NCI-H446 (cell line): ENCODE measurements at regions not wholly inside any gene's neighbourhood (a gene's known extent, or its start where the extent isn't known, plus 50 kb on each side); places are given as distances from the start of the nearest gene placed in this dataset.
"Not testable (repeated sequence)": the region's sequence is repeated elsewhere in the genome, so short reads cannot be mapped to it uniquely, and the experiment has no call there.

Source experiments
- DNase-seq, 2 experiments: peaks; one replicate each; lab custom pipeline; 2025; lab: John Stamatoyannopoulos, UW

DNA sequence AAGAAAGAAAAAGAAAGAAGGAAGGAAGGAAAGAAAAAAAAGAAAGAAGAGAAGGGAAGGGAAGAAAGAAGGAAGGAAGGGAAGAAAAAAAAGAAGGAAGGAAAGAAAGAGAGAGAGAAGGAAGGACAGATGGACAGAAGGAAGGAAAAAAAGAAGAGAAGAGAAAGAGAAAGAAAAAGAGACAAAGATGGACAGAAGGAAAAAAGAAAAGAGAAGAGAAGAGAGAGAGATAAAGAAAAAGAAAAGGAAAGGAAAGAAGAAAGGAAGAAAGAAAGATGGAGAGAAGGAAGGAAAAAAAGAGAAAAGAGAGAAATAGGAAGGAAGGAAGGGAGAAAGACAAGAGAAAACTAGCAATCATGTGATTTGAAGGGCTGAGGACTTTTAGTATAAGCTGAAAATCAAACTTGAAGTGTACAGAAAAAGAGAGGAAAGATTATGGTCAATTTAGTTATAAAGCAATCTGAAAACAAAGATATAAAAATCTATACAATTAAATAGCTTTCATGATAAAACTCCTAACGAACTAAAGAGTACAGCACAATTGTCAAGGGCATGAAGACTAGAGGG, 115.3 kb downstream of the LTN1 start:
- DNase-seq: no peak

DNA sequence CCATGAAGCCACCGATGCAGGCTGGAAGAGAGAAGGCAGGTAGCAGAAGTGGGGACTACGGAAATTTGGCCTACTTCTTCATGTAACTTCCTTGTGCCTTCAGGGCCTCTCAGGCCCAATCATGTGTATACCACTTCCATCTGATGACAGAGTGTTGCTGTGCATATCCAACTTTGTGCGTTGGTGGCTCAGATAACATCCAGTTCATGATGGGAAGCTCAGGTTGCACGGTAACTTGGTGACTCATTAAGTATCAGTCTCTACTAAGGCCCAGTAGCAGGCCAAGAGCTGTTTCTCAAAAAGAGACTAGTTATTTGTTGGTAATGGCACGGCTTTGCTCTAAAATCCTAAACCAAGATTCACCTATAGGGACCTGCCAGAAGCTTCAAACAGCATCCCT, 117.6 kb downstream of the LTN1 start:
- DNase-seq: no peak

DNA sequence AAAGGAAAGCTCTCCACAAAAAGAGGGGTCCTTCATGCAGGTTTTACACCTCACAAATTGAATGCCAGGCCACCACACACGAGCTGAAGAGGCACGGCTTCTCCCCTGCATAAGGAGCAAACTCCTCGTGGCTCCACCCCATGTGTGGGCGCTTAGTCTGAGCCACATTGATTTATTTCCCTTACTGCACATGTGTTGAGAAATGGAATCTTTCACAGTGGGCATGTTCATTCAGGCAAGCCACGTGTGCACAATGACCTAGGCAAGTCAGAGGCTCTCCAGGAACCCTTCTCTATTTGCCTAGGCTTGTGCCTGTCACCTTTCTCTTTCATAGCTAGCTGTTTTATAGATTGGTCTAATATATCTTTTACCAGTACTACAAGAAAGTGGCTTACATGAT, 120.5 kb downstream of the LTN1 start:
- no peak for DNase-seq

DNA sequence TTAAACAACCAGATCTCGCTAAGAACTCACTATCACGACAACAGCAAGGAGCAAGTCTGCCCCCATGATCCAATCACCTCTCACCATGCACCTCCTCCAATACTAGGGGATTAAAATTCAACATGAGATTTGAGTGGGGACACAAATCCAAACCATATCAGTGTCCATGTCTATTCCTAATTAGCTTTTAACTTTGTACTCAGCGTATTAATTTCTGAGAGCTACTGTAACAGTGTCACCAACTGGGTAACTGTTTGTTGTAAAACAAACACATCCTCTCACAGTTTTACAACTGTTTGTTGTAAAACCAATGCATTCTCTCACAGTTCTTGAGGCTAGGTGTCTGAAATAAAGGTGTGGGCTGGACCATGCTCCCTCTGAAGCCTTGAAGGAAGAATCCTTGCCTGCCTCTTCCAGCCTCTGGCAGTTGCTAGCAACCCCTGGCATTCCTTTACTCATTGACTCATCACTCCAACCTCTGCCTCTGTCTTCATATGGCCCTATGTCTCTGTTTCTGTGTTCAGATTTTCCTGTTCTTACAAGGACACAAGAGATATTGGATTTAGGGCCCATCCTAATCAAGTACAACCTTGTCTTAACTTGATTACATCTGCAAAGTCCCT, 121.2 kb downstream of the LTN1 start:
- no peak for DNase-seq

DNA sequence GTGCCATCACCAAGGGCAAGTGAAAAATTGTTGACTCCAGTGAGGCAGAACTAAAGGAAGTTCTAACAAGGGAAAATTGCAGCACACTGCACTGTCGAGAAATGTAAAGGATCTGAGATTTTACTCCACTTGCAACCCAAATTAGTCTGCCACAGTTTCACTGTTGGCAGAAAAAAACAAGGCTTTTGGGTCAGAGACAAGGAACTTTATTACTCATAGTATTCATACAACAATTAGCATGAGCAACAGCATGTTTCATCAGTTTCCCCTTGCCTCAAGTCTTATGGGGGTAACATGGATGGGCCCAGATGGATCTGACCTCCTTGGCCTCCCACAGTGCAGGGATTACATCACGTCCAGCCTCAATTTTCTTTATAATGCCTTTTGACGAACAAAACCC, 125.3 kb downstream of the LTN1 start:
- DNase-seq: no peak

DNA sequence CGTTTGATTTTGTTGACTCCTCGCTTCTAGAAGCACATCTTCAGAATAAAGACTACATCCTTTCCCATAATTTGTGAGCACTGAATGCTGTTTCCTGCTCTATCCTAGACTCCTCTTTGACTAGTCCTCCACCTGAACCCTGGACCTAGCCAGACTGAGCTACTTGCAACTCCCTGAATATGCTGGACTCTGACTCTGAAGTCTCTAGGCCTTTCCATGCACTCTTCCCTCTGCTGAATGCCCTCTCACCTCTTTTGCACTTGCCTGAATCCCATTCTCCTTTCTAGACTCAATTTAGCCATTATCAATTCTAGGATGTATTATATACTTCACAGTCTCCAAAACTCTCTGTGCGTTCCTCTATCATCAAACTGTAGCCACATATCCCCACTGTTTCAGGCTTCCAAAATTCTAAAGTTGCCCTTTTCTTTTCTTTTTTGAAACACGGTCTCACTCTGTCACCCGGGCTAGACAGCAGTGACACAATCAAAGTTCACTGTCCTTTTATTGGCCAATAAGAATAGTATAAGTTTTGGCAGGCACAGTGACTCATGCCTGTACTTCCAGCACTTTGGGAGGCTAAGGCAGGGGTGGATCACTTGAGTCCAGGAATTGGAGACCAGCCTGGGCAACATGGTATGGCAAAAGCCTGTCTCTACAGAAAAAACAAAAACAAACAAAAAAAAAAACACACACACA, 127.0 kb downstream of the LTN1 start:
- no peak for DNase-seq

DNA sequence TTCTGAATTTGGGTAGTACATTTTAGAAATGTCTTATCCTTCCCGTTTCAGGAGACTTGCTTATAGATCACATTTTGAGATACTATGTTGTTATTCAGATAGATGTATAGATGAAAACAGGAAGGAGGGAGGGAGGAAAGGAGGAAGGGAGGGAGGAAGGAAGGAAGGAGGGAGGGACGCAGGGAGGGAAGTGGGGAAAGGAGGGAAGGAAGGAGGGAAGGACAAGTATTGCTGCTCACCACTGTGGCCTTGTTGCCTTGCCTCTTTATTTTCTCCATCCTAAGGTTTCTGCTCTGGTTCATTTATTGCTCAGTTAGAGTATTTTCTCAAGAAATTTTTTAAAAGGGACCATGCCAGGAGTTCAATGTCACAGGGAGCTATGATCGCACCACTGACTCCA, 134.3 kb downstream of the LTN1 start:
- DNase-seq: no peak

DNA sequence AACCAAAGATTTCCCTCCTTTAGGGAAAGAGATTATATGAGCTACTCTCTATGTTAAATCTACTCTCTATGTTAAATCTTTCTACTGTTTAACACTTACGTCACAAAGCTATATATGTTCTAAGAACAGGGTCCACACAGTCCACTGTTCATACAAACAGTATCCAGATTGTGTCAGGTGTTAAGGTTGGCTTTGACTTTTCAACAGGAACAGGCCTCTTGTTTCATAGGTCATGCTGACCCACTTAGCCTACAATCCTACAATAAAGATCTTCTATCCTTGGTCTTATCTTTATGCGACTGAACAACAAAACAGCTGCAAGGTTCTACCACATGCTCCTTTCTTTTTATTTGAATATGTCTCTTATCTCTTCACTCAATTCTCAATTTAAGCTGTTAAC, 134.9 kb downstream of the LTN1 start:
- no peak for DNase-seq

DNA sequence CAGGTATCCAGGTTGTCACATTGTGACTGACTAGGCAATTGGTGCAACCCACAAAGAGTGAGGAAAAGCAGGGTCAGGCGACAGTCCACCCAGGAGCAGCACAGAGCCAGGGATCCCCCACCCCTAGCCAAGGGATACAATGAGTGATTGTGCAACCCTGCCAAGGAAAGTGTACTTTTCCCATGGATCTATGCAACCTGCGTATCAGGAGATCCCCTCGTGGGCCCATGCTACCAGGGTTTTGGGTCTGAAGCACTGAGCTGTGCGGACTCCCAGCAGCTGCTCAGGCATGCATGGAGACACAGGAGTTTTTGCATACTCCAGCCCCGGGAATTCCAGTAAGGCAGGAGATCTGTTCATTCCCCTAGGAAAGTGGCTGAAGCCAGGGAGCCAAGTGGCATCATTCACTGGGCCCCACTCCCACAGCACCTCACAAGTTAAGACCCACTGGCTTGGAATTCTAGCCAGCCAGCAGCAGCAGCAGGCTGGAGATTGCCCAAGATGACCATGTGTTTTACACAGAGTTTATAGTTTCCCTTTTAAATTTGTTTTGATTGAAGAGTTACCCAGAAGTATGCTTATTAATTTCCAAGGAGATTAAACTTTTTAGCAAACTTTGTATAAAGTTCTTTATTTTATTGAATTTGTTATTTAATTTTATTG, 136.0 kb downstream of the LTN1 start:
- DNase-seq: no peak

DNA sequence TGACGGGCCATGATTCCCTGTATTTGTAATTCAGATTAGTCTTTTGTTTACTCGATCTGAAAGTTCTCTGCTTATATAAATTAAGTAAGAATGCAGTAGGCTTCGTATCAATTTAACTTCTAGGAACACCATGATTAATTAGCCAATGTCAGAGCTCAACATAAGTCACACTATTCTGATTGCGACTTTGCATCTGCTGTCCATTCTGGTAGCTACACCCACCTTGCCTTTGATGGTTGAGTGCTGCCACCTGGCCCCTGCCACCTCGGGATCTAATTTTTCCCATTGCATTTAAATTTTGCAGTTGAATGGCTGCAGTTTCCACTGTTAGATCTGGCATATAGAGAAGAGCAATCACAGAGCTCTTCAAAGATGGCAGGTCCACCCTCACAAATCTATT, 140.0 kb downstream of the LTN1 start:
- DNase-seq: no peak

DNA sequence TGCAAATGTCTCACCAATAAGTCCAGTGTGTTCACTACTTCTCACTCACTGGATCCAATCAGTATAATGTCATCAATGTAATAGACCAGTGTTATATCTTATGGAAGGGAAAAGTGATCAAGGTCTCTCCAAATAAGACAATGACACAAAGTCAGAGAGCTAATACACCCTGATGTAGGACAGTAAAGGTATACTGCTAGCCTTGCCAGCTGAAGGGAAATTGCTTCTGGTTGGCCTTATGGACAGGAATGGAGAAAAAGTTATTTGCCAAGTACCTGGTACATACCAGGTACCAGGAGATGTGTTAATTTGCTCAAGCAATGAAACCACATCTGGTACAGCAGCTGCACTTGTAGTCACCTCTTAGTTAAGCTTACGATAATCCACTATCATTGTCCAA, 141.0 kb downstream of the LTN1 start:
- no peak for DNase-seq

DNA sequence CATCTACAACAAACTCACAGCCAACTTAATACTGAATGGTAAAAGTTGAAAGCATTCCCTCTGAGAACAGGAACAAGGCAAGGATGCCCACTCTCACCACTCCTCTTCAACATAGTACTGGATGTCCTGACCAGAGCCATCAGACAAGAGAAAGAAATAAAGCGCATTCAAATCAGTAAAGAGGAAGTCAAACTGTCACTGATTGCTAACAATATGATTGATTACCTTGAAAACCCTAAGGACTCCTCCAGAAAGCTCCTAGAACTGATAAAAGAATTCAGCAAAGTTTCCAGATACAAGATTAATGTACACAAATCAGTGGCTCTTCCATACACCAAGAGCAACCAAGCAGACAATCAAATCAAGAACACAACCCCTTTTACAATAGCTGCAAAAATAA, 153.4 kb downstream of the LTN1 start:
- DNase-seq: not testable (repeated sequence)

DNA sequence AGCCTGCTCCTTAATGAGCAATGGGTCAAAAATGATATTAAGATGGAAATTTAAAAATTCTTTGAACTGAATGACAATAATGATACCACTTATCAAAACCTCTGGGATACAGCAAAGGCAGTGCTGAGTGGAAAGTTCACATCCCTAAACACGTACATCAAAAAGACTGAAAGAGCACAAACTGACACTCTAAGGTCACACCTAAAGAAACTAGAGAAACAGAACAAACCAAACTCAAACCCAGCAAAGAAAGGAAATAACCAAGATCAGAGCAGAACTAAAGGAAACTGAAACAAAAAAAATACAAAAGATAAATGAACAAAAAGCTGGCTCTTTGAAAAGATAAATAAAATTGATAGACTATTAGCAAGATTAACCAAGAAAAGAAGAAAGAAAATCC, 155.3 kb downstream of the LTN1 start:
- DNase-seq: not testable (repeated sequence)

DNA sequence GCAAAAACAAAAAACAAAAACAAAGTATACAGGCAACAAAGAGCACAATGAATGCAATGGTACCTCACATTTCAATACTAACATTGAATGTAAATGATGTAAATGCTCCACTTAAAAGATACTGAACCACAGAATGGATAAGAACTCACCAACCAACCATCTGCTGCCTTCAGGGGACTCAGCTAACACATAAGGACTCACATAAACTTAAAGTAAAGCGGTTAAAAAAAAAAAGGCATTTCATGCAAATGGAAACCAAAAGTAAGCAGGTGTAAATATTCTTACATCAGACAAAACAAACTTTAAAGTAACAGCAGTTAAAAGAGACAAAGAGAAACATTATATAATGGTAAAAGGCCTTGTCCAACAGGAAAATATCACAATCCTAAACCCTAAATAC, 156.1 kb downstream of the LTN1 start:
- DNase-seq: not testable (repeated sequence)

DNA sequence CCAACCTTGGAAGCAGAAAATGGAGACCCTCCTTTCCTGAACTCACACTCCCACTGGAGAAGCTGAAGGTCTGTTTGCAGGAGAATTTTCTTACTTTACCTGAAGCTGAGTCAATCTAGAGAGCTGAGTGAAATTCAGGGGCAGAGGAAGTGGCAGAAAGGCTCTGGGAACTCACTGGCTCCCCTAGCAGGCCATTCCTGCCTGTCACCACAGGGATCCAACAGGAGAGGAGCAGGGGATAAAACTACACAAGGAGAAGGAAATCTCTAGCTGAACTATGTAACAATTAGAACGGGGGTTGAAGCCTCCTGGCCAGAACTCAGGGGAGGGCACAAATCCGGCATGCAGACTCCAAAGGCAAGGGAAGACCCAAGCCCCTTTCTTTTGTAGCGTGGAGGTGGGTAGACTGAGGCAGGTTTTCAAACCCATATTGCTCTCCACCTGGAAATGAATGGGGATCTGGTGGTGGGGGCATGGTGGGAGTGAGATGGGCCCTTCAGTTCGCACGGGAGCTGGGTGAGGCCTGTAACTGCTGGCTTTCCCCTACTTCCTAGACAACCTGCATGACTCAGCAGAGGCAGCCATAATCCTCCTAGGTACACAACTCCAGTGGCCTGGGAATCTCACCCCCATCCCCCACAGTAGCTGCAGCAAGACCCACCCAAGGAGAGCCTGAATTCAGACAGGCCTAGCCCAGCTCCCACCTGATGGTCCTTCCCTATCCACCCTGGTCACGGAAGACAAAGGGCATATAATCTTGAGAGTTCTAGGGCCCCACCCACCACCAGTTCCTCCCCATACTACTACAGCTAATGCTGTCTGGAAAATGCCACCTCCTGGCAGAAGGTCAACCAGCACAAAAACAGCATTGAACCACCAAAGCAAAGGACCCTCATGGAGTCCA, 158.1 kb downstream of the LTN1 start:
- DNase-seq: no peak

DNA sequence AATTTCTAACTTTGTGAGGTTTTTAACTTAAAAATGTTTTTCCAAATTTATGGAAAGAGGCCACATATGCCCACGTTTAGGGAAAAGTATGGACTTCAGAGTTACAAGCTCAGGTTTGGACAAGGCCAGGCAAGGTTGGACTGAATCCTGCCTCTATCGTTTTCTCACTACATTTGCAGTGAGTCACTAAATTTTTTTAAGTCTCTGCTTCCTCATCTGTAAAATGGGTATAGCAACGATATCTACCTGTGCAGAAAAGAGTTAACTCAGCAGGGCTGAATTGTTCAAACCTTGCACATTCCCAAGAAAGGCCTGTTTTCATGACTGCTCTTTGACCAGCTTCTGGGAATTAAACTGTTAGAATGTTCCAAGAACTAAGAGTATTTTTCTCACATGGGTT, 159.1 kb downstream of the LTN1 start:
- DNase-seq: no peak

DNA sequence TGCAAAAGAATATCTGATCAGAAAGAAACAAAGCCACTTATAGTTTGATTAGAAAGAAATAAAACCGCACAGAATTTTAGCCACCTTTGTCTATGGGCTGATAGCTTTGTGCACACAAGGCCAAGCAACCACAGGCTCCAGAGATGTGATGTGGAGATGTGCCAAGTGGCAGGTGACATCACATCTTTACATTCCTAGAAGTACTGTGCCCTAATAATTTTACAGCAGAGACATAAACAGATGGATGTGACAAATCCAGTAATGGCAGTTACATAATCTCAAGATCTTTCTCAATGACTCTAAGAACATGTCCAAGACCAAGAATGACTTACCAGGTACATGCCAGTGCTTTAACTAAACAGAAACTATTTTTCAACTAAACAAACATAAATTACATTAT, 159.5 kb downstream of the LTN1 start:
- DNase-seq: no peak

DNA sequence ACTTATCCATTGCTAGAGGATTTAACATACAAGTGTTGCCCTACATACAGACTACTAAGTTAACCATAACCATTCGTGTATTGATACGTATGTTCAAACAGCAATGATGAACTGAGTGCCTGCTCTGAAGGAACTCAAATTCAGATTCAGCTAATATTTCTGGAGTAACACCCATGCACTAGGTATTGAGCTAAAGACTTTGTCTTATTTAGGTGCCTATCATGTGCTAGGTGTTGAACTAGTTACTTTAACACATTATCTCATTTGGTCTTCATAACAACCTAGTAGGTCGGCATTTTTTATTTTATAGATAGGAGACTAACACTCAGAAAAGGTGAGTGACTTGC, 160.0 kb downstream of the LTN1 start:
- no peak for DNase-seq

DNA sequence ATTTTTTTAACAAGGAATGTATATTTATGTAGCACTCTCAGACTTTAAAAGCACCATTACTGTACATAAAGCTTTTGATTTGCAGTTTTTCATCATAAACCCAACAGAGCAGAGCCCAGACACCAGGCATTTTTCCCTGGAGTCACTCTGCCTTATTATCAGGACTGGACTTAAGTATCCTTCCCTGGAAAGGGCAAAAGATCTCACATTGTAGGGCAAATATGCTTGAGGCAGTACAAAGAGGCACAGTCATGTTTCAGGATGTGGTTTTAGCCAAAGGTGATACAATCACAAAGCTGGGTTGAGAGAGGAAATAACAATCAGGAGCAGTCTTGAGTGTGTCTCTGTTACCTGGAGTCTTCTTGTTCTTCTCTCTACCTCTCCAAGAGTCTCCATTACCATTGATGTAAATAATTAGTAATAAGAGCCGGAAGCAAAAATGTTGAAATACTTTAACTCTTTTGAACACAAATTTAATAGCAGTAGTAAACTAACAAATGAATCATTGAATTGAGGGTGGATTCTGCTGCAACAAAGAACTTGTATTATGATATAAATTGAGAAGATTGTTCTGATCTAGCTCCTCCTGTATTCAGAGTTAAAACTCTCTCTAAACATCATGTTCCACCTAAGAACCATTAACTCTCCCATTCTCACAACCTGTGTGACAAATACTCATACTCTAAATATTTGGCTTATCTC, 160.5 kb downstream of the LTN1 start:
- no peak for DNase-seq

DNA sequence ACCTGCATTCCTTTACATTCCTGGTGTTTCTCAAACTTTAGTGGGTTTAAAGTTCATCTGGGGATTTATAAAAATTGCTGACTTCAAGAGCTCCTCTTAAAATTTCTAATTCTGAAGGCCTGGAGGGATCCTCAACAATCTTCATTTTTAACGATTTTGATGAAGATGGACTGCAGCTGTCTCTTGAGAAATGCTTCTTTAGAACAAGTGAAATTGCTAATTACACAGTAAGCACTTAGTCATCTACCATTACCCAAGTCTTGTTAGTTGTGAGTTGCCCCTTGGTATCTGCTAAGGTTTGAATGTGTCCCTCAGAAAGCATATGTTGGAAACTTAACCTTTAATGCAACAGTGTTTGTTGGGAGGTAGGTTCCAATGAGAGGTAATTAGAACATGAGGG, 163.7 kb downstream of the LTN1 start:
- DNase-seq: no peak

DNA sequence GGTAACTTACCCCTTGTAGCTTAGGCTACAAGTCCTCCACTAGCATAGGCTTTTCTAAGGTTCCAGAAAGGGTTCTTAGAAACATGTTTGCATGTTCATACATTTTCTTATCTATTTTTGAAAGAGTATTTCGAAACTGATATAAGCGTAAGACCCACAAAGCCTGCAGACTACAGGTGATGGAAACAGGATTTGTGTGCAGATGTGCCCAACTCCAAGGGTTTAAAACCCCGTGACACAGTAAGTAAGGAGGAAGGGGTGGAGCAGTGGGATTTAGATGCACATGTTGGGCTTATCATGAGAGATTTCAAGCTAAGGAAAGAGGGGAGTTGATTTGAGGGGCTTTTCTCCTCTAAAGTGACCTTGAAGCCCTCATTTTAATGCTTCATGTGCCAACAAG, 164.7 kb downstream of the LTN1 start:
- no peak for DNase-seq

DNA sequence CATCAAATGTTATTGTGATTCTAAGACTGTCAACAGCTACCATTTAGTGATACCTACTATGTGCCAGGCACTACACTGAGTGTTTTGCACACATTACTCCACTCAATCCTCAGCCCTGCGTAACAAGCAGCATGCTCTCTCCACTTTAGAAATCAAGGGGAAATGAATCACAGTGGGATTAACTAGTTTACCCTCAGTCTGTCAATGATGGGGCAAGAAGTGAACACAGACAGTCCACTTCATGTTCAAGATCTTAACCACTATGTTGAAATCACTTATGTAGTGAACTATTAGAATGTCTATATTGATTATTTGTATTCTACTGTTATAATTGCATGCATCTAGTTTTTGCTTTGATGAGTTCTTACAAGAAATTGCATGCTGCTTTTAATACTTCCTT, 165.3 kb downstream of the LTN1 start:
- DNase-seq: no peak
